Mesenchymal stem cell (in vitro differentiated cells and primary cell): ENCODE measurements at regions not wholly inside any gene's neighbourhood (a gene's known extent, or its start where the extent isn't known, plus 50 kb on each side); places are given as distances from the start of the nearest gene placed in this dataset.
"Not testable (repeated sequence)": the region's sequence is repeated elsewhere in the genome, so short reads cannot be mapped to it uniquely, and the experiment has no call there.

Experiments
- DNase-seq: peaks from one replicate; pipeline ENCODE4 v3.0.0-alpha.2; 2013
- H2AFZ ChIP-seq: one replicate; pipeline ENCODE4 v1.6.1; 2013; ENCODE audit warnings: low read depth, mild to moderate bottlenecking, control low read depth, inconsistent platforms, low read length, moderate library complexity
- H2AK5ac ChIP-seq: 2 replicates; pipeline ENCODE4 v1.6.1; 2013; ENCODE audit warnings: low read length, moderate library complexity, mild to moderate bottlenecking, inconsistent platforms; ENCODE audit not compliant: severe bottlenecking
- H2BK120ac ChIP-seq: one replicate; pipeline ENCODE4 v1.6.1; 2013; ENCODE audit warnings: low read depth, mild to moderate bottlenecking, inconsistent platforms, low read length, moderate library complexity
- H2BK12ac ChIP-seq, 2 experiments: one replicate each; pipeline ENCODE4 v1.6.1; 2013; ENCODE audit warnings: inconsistent platforms in 2 of 2, low read length in 2 of 2, mild to moderate bottlenecking in 2 of 2, moderate library complexity in 2 of 2, control low read depth in 1 of 2
- H2BK15ac ChIP-seq: one replicate; pipeline ENCODE4 v1.6.1; 2013; ENCODE audit warnings: mild to moderate bottlenecking, low read depth, inconsistent platforms; ENCODE audit not compliant: poor library complexity, severe bottlenecking
- H2BK5ac ChIP-seq: 2 replicates; pipeline ENCODE4 v1.6.1; 2013; ENCODE audit warnings: low read depth, mild to moderate bottlenecking, low read length, control low read depth, inconsistent platforms; ENCODE audit not compliant: poor library complexity, severe bottlenecking
- H3K14ac ChIP-seq, 2 experiments: one replicate each; pipeline ENCODE4 v1.6.1; 2013; ENCODE audit warnings: inconsistent platforms in 2 of 2, low read length in 2 of 2, control low read depth in 1 of 2, mild to moderate bottlenecking in 1 of 2, moderate library complexity in 1 of 2
- H3K18ac ChIP-seq, 2 experiments: one replicate each; pipeline ENCODE4 v1.6.1; 2013; ENCODE audit warnings: inconsistent platforms in 2 of 2, low read length in 2 of 2, control low read depth in 1 of 2, low read depth in 1 of 2, mild to moderate bottlenecking in 1 of 2
- H3K23ac ChIP-seq, 2 experiments: one replicate each; pipeline ENCODE4 v1.6.1; 2013; ENCODE audit warnings: inconsistent platforms in 2 of 2, low read length in 2 of 2, mild to moderate bottlenecking in 2 of 2, moderate library complexity in 2 of 2, control low read depth in 1 of 2
- H3K27ac ChIP-seq: 2 replicates; pipeline ENCODE4 v1.5.1; 2013; ENCODE audit warnings: mild to moderate bottlenecking, moderate library complexity, low read length, control low read depth, inconsistent platforms; ENCODE audit not compliant: poor library complexity, severe bottlenecking
- H3K27me3 ChIP-seq, 2 experiments: 2 replicates each; pipeline versions ENCODE4 v1.6.1 to v1.7.0; 2013; ENCODE audit warnings: low read length in 2 of 2, mild to moderate bottlenecking in 2 of 2, moderate library complexity in 2 of 2, control low read depth in 1 of 2, inconsistent platforms in 1 of 2; ENCODE audit not compliant: control insufficient read depth in 1 of 2, insufficient read depth in 1 of 2
- H3K36me3 ChIP-seq, 2 experiments: 2 replicates each; pipeline versions ENCODE4 v1.6.1 to v1.7.0; 2013; ENCODE audit warnings: low read length in 2 of 2, control low read depth in 1 of 2, inconsistent platforms in 1 of 2, low read depth in 1 of 2, mild to moderate bottlenecking in 1 of 2; ENCODE audit not compliant: insufficient read depth in 2 of 2, control insufficient read depth in 1 of 2
- H3K4ac ChIP-seq, 2 experiments: one replicate each; pipeline ENCODE4 v1.6.1; 2013; ENCODE audit warnings: inconsistent platforms in 2 of 2, low read length in 2 of 2, mild to moderate bottlenecking in 2 of 2, moderate library complexity in 2 of 2, control low read depth in 1 of 2, low read depth in 1 of 2
- H3K4me1 ChIP-seq: 2 replicates; pipeline ENCODE4 v1.6.1; 2013; ENCODE audit warnings: low read depth, low read length, control low read depth; ENCODE audit not compliant: control insufficient read depth, insufficient read depth
- H3K4me2 ChIP-seq: 2 replicates; pipeline ENCODE4 v1.6.1; 2013; ENCODE audit warnings: low read length, mild to moderate bottlenecking, inconsistent platforms; ENCODE audit not compliant: poor library complexity, severe bottlenecking
- H3K4me3 ChIP-seq, 2 experiments: 2 replicates each; pipeline versions ENCODE4 v1.5.1 to v1.7.0; 2013; ENCODE audit warnings: low read length in 2 of 2, mild to moderate bottlenecking in 2 of 2, control low read depth in 1 of 2, low read depth in 1 of 2; ENCODE audit not compliant: insufficient read depth in 1 of 2
- H3K79me1 ChIP-seq: replicated peaks from 2 replicates; pipeline ENCODE4 v1.6.1; 2013; ENCODE audit warnings: mild to moderate bottlenecking, control low read depth, low read length, inconsistent platforms; ENCODE audit not compliant: poor library complexity, severe bottlenecking
- H3K9ac ChIP-seq: 2 replicates; pipeline ENCODE4 v1.7.0; 2013; ENCODE audit warnings: mild to moderate bottlenecking, low read length, moderate library complexity
- H3K9me3 ChIP-seq: 2 replicates; pipeline ENCODE4 v1.7.0; 2013; ENCODE audit warnings: mild to moderate bottlenecking, low read length; ENCODE audit not compliant: control insufficient read depth
- H4K8ac ChIP-seq: one replicate; pipeline ENCODE4 v1.6.1; 2013; ENCODE audit warnings: inconsistent platforms, mild to moderate bottlenecking, low read length, moderate library complexity
- H4K91ac ChIP-seq: one replicate; pipeline ENCODE4 v1.6.1; 2013; ENCODE audit warnings: mild to moderate bottlenecking, low read length, inconsistent platforms
- WGBS: methylation state at CpG from one replicate; pipeline ENCODE4 v1.1.7; 2013; ENCODE audit warnings: mixed read lengths; 5-methylcytosine and 5-hydroxymethylcytosine counted together

DNA sequence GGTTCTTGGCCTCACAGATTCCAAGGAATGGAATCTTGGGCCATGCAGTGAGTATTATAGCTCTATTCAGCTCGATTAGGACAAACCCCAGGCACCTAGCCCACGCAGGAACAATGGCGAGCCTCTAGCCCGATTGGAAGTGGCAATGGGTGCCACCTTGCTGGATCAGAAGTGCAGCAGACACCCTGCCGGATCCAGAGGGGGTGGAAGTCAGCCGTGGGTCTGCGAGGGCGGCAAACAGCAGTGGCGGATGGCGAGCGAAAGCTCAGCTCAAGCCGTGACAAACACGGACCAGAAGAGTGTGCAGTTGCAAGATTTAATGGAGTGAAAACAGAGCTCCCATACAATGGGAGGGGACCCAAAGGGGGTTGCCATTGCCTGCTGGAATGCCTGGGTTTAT is 539.8 kb downstream of the MAGEB5 start:
- H3K4me1 ChIP-seq, H4K91ac ChIP-seq, H2AFZ ChIP-seq, H4K8ac ChIP-seq, H2BK12ac ChIP-seq, H3K27me3 ChIP-seq, H3K4me2 ChIP-seq, H3K4me3 ChIP-seq, H3K4ac ChIP-seq, H3K36me3 ChIP-seq, H3K79me1 ChIP-seq, DNase-seq, H3K27ac ChIP-seq, H3K9me3 ChIP-seq, H2BK120ac ChIP-seq, H2AK5ac ChIP-seq, H3K18ac ChIP-seq, H2BK15ac ChIP-seq, H2BK5ac ChIP-seq, H3K9ac ChIP-seq, H3K23ac ChIP-seq, H3K14ac ChIP-seq: not testable (repeated sequence)
- WGBS = 74% methylated on average over 12 of the region's 13 CpGs

DNA sequence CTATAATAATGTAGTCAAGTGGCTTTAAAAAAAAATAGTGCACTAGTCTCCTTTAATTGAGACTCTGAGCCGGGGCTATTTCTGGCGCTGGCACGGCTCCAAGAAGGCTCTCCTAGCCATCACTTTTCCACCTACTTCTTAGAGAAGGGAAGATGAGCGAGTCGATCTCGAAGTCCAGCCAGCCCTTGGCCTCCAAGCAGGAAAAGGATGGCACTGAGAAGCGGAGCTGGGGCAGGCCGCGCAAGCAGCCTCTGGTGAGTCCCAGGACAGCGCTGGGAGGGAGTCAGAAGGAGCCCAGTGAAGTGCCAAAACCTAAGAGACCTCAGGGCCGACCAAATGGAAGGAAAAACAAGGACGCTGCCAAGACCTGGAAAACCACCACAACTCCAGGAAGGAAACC is 531.9 kb downstream of the MAGEB5 start:
- no peaks in the 10 kb centered on the region for H3K79me1 ChIP-seq
- no peak overlapping the region for H2BK12ac ChIP-seq
- H2AFZ ChIP-seq = no peak overlapping the region
- no peak overlapping the region for H4K91ac ChIP-seq
- 80% methylated on average over 6 of the region's 12 CpGs for WGBS
- no peak overlapping the region for H3K23ac ChIP-seq
- no peaks in the 10 kb centered on the region for H3K36me3 ChIP-seq
- no peak overlapping the region for H3K18ac ChIP-seq
- no peak overlapping the region for H2BK15ac ChIP-seq
- no peak overlapping the region for H2BK5ac ChIP-seq
- H2BK120ac ChIP-seq = no peak overlapping the region
- H3K4ac ChIP-seq = no peak overlapping the region
- H3K9me3 ChIP-seq = no peaks in the 10 kb centered on the region
- H3K9ac ChIP-seq = no peak overlapping the region
- no peak overlapping the region for H3K14ac ChIP-seq
- H3K4me1 ChIP-seq = no peaks in the 10 kb centered on the region
- H3K27ac ChIP-seq = no peak overlapping the region
- DNase-seq = no peak
- H4K8ac ChIP-seq = no peak overlapping the region
- H3K4me3 ChIP-seq = no peak overlapping the region
- no peak overlapping the region for H2AK5ac ChIP-seq
- no peaks in the 10 kb centered on the region for H3K27me3 ChIP-seq
- H3K4me2 ChIP-seq = no peak overlapping the region

DNA sequence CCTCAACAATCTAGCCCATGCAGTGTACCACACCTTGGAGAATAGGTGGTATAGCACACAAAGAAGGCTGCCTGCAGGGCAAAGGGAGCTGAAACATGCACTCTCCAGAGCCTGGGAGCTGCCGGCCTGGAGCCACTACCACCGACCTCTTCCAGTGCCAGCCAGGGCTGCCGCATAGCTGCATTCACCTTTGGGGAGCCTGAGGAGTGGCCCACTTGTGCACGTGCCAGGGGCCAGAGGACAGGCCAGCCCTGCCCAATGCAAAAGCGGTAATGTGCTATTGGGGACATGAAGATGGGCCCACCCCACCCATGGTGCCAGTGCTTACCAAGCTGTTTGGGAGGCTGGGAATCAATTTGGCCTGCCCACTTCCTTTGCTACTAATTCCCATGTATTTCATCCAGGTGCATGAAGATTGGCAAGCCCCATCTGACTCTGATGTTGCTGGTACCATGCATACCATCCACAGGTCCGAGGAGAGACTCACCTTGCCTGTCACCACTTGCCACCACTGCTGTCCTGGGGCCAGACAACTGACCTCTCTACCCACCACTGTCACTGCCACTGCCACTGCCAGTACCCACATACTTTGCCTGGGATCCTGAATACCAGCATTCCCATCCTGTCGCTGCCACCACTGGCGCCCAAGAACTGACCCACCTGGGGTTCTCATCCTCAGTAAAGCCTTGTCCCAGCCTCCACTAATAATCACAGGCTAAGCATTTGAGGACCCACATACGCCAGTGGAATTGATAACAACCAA is 506.9 kb downstream of the MAGEB5 start:
- H3K23ac ChIP-seq = no peak overlapping the region
- H3K9me3 ChIP-seq = no peaks in the 10 kb centered on the region
- H3K27me3 ChIP-seq = no peaks in the 10 kb centered on the region
- no peaks in the 10 kb centered on the region for H3K36me3 ChIP-seq
- no peak overlapping the region for H4K8ac ChIP-seq
- H3K4me2 ChIP-seq = no peak overlapping the region
- H4K91ac ChIP-seq = no peak overlapping the region
- no peaks in the 10 kb centered on the region for H3K4me1 ChIP-seq
- no peak overlapping the region for H3K4ac ChIP-seq
- H3K14ac ChIP-seq = no peak overlapping the region
- DNase-seq = no peak
- no peak overlapping the region for H2BK120ac ChIP-seq
- no peaks in the 10 kb centered on the region for H3K79me1 ChIP-seq
- H2AFZ ChIP-seq = no peak overlapping the region
- H2BK5ac ChIP-seq = no peak overlapping the region
- H3K27ac ChIP-seq = no peak overlapping the region
- WGBS = 77% methylated on average over 9 of the region's 9 CpGs
- H3K4me3 ChIP-seq = no peak overlapping the region
- no peak overlapping the region for H3K18ac ChIP-seq
- H2BK15ac ChIP-seq = no peak overlapping the region
- no peak overlapping the region for H3K9ac ChIP-seq
- no peak overlapping the region for H2AK5ac ChIP-seq
- no peak overlapping the region for H2BK12ac ChIP-seq

DNA sequence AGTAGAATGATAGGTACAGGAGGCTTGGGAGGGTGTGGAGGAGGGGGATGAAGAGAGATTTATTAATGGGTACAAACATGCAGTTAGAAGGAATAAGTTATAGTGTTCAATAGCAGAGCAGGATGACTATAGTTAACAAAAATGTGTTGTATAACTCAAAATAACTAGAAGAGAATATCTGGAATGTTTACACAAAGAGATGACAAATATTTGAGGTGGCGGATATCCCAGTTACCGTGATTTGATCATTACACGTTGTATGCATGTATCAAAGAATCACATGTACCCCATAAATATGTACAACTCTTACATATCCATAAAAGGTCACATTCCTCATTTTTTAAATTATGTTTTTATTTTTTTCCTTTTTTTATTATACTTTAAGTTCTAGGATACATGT is 456.6 kb downstream of the MAGEB5 start:
- no peak overlapping the region for H2BK15ac ChIP-seq

More for the DNA sequence above, 456.6 kb downstream of the MAGEB5 start:
- Histone ChIP-seq H3K4me1 (no peaks in the 10 kb centered on the region), H3K9me3 (no peaks in the 10 kb centered on the region), H3K4me2 (no peak overlapping the region), H4K8ac (no peak overlapping the region), H3K4me3 (no peak overlapping the region), H2AFZ (no peak overlapping the region), H2BK5ac (no peak overlapping the region), H3K9ac (no peak overlapping the region), H3K27me3 (no peaks in the 10 kb centered on the region), H2BK120ac (no peak overlapping the region), H3K14ac (no peak overlapping the region), H3K4ac (no peak overlapping the region), H3K18ac (no peak overlapping the region), H3K23ac (no peak overlapping the region), H4K91ac (no peak overlapping the region), H3K79me1 (no peaks in the 10 kb centered on the region), H3K27ac (no peak overlapping the region), H2BK12ac (no peak overlapping the region), H2AK5ac (no peak overlapping the region), H3K36me3 (no peaks in the 10 kb centered on the region)
- WGBS = no CpG with 5 or more reads among the region's 3 CpGs
- DNase-seq = no peak
